NB4 (cell line): ENCODE measurements at regions not wholly inside any gene's neighbourhood (a gene's known extent, or its start where the extent isn't known, plus 50 kb on each side); places are given as distances from the start of the nearest gene placed in this dataset.
A peak's percentile ranks its signal among the peaks of the same experiment; 100 is the strongest.

Experiments used
- DNase-seq: peaks from one replicate; pipeline ENCODE4 v3.0.0; 2010; ENCODE audit warnings: low read depth
- H3K4me3 ChIP-seq: one replicate; pipeline ENCODE4 v1.5.1; 2011; ENCODE audit warnings: mild to moderate bottlenecking, low read depth, low read length, moderate library complexity
- CTCF ChIP-seq: IDR thresholded peaks from one replicate; pipeline ENCODE4 v1.5.1; 2012; ENCODE audit warnings: low read depth, low read length
- MAX ChIP-seq: IDR thresholded peaks from 2 replicates; pipeline ENCODE4 v1.6.1; 2011; ENCODE audit warnings: low read depth, low read length
- MYC ChIP-seq: IDR thresholded peaks from 2 replicates; pipeline ENCODE4 v1.6.1; 2011; ENCODE audit warnings: low read depth, low read length
- POLR2A ChIP-seq: IDR thresholded peaks from 2 replicates; pipeline ENCODE4 v1.6.1; 2011; ENCODE audit warnings: mild to moderate bottlenecking; ENCODE audit not compliant: insufficient read length; ENCODE audit errors: extremely low read depth

- H3K4me3 ChIP-seq = no peak overlapping the region
- TF ChIP-seq MYC (no peak), POLR2A (no peak), MAX (no peak), CTCF (no peak)
These were observed 202.9 kb downstream of the ARL4C start for GRCh38 chr2:234293973-234294372.

GRCh38 chr2:234292962-234293243 lies 204.0 kb downstream of the ARL4C start:
- DNase-seq = peak; percentile 32
- no peak overlapping the region for H3K4me3 ChIP-seq
- TF ChIP-seq POLR2A (no peak), MYC (no peak), MAX (no peak), CTCF (no peak)

More at GRCh38 chr2:234293973-234294372, 202.9 kb downstream of the ARL4C start:
- peak; percentile 21 for DNase-seq

- no peak for TF ChIP-seq MYC
- TF ChIP-seq POLR2A = no peak
- no peak for TF ChIP-seq CTCF
- TF ChIP-seq MAX = no peak
- peak; percentile 79 for DNase-seq
- no peak overlapping the region for H3K4me3 ChIP-seq
These were observed 204.5 kb downstream of the ARL4C start for GRCh38 chr2:234292205-234292961.

GRCh38 chr2:234291765-234292204 lies 205.1 kb downstream of the ARL4C start:
- TF ChIP-seq POLR2A = no peak
- TF ChIP-seq CTCF = no peak
- TF ChIP-seq MYC = peak; percentile 49; the same call in 1 of the 2 replicates
- peak; percentile 73; the same call in 1 of the 2 replicates for TF ChIP-seq MAX
- DNase-seq = peak; percentile 80
- H3K4me3 ChIP-seq = no peak overlapping the region

- peak; percentile 43 for DNase-seq
- TF ChIP-seq MAX (no peak), POLR2A (no peak), CTCF (no peak), MYC (no peak)
- H3K4me3 ChIP-seq = no peak overlapping the region
These were observed 206.2 kb downstream of the ARL4C start for GRCh38 chr2:234290671-234291070.
